ENCODE measurements at regions not wholly inside any gene's neighbourhood (a gene's known extent, or its start where the extent isn't known, plus 50 kb on each side); places are given as distances from the start of the nearest gene placed in this dataset.

DNA sequence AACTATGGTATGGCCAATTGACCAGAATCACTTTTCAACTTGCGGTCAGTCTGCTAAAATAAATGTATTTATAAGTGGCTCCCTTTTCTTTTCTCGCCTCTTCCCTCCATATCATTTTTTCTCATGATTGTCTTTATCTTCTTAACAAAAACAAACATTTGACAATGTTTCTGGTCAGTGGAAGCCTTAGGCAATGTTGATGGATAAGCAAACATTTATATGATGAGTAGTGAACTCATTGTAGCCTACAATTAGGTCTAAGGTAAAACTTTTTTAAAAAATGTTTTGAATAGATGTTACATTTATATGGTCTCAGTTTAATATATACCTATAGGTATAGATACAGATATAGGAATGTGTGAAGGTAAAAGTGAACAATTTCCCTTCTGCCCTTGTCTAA is 355.4 kb downstream of the MFSD1 start:
- TF ChIP-seq, protein P1, sequence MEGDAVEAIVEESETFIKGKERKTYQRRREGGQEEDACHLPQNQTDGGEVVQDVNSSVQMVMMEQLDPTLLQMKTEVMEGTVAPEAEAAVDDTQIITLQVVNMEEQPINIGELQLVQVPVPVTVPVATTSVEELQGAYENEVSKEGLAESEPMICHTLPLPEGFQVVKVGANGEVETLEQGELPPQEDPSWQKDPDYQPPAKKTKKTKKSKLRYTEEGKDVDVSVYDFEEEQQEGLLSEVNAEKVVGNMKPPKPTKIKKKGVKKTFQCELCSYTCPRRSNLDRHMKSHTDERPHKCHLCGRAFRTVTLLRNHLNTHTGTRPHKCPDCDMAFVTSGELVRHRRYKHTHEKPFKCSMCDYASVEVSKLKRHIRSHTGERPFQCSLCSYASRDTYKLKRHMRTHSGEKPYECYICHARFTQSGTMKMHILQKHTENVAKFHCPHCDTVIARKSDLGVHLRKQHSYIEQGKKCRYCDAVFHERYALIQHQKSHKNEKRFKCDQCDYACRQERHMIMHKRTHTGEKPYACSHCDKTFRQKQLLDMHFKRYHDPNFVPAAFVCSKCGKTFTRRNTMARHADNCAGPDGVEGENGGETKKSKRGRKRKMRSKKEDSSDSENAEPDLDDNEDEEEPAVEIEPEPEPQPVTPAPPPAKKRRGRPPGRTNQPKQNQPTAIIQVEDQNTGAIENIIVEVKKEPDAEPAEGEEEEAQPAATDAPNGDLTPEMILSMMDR (IDR thresholded peaks at IDR 0.05; ENCODE audit: borderline replicate concordance, insufficient read depth, low read depth, low read length) = no peak
- no peak overlapping the region for H3K4me3 ChIP-seq (ENCODE audit: low read depth, low read length)

DNA sequence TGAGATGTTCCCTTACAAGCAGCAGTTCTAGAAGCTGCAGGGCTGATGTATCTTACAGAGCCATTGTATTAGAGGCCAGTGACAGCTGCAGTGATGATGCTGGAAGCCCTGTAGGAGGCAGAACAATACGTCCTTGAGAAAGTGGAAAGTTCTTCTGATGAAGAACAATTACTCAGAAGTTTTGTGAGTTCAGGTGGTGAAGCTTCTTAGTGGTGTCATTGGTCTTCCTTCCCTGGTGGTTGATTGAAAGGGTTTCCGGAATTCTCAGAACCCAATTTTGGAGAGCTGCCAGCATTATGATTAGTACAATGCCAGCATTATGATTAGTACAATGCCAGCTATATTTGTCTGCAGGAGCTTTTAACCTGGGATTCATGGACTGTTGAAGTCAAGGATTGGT is 356.4 kb downstream of the MFSD1 start:
- H3K4me3 ChIP-seq (ENCODE audit: low read depth, low read length) = no peak overlapping the region
- TF ChIP-seq, protein P1 (IDR thresholded peaks at IDR 0.05; ENCODE audit: borderline replicate concordance, insufficient read depth, low read depth, low read length) = no peak

DNA sequence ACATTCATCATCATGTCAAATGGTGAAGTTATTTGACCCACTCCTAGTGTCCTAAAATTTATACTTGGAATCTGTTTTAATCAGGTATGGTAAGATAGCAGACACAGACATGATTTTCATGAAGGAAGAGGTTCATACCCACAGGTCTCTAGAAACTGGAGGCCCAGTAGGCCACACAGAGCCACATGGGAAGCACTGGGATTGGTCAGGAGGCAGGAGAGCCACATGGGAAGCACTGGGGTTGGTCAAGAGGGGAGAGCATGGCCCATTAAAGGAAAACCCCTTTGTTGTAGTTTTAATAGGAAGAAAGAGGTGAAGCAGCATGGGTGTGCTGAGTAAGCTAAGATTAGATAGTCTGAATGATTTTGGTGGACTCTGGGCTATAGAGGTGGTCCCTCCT is 356.9 kb downstream of the MFSD1 start:
- no peak overlapping the region for H3K4me3 ChIP-seq (ENCODE audit: low read depth, low read length)
- TF ChIP-seq, protein P1 (IDR thresholded peaks at IDR 0.05; ENCODE audit: borderline replicate concordance, insufficient read depth, low read depth, low read length) = no peak

DNA sequence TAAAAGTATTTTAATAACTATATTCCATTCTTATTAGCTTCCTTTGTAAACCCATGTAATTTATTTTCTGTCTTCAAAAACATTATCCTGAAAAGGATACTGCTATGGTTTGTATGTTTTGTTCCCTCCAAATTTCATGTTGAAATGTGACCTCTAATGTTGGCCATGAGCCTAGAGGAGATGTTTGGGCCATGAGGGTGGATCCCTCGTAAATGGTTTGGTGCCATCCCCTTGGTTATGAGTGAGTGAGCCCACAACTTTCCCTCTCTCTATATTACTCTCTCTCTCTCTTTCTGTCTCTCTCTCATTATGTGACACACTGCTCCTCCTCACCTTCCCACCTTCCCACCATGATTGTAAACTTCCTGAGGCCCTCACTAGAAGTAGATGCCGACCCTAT is 357.7 kb downstream of the MFSD1 start:
- TF ChIP-seq, protein P1 (IDR thresholded peaks at IDR 0.05; ENCODE audit: borderline replicate concordance, insufficient read depth, low read depth, low read length) = no peak
- no peak overlapping the region for H3K4me3 ChIP-seq (ENCODE audit: low read depth, low read length)

DNA sequence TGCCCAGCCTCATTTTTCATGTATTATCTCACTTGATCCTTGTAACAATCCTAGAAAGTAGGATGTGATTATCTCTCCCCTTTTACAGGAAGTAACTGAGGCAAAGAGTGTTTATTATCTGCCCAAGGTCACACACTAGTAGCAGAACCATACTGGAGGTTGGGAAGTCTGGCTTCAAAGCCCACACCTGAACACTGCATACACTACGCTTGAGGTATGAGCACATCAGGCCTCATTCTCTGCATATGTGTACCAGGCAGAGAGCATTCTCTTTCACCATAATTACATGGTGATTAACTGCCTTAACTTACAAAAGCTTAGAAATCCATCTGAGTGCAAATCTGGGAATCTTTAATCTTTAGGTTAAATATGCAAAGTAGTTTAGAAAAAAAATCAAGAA is 361.8 kb downstream of the MFSD1 start:
- TF ChIP-seq, protein P1 (IDR thresholded peaks at IDR 0.05; ENCODE audit: borderline replicate concordance, insufficient read depth, low read depth, low read length) = no peak
- no peak overlapping the region for H3K4me3 ChIP-seq (ENCODE audit: low read depth, low read length)

DNA sequence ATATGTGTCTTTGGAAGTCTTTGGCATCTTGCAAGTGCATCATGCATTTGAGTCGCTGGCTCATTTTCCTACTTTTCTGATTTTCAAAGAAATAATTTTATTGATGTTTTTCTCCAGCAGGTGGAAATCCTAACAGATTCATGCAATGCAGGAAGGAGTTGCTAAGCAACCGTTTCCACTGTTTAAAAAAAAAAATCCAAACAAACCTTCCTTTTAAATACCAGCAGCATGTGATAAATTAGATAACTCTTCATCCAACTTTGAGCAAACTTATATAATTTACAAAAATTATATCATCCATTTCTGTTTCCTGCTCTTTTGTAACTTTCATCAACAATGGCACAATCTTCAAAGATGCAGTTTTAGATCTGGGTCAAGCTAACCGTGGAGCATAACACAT is 364.1 kb downstream of the MFSD1 start:
- TF ChIP-seq, protein P1 (IDR thresholded peaks at IDR 0.05; ENCODE audit: borderline replicate concordance, insufficient read depth, low read depth, low read length) = no peak
- no peak overlapping the region for H3K4me3 ChIP-seq (ENCODE audit: low read depth, low read length)

DNA sequence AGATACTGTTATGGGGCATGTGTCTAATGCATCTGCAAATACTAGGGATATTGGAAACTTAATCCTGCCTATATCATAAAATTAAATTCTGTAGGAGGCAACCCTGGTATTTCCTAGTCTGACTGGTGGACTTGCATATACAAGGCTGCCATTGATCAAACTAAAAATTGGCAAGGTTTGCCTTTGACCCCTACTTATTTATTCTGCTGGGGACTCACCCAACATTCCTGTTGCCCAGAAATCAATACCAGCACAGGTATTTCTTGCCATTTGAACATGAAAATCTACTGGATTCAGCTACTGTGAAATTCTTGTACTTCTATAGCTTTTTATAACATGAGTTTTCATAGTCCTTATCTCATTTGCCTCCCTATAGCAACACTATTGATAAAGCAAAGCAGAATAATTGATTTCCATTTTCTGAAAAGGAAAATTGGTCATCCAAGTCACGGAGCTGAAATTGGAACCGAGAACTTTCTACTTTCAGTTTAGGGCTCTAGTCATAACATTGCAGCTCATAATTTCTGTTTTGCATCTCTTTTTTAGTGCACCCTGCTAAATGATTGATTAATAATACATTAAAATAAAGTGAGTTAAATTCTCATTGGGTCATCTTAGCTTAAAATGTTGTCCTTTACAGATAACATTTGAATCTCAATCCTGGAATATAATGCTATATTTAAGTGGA is 365.2 kb downstream of the MFSD1 start:
- TF ChIP-seq, protein P1 (IDR thresholded peaks at IDR 0.05; ENCODE audit: borderline replicate concordance, insufficient read depth, low read depth, low read length) = no peak
- no peak overlapping the region for H3K4me3 ChIP-seq (ENCODE audit: low read depth, low read length)
